SK-N-SH treated with all-trans-retinoic acid at 6 μM for 48 hours (cell line): ENCODE measurements at regions not wholly inside any gene's neighbourhood (a gene's known extent, or its start where the extent isn't known, plus 50 kb on each side); places are given as distances from the start of the nearest gene placed in this dataset.

Source experiments
- GLIS3 ChIP-seq: fragments of 250-450 bp; sonication (Bioruptor Pico); IDR thresholded peaks from 2 replicates; pipeline ENCODE4 v1.5.0; 2020; ENCODE audit warnings: mild to moderate bottlenecking, moderate library complexity
- PATZ1 ChIP-seq: fragments of 250-450 bp; sonication (Bioruptor Pico); IDR thresholded peaks from 2 replicates; pipeline ENCODE4 v1.8.0; 2020; ENCODE audit warnings: mild to moderate bottlenecking, moderate library complexity, borderline replicate concordance
- ZC3H10 ChIP-seq: fragments of 250-450 bp; sonication (Bioruptor Pico); IDR thresholded peaks from 2 replicates; pipeline ENCODE4 v1.5.1; 2021; ENCODE audit warnings: mild to moderate bottlenecking, moderate library complexity
- ZFP3 ChIP-seq: fragments of 250-450 bp; sonication (Bioruptor Pico); IDR thresholded peaks from 2 replicates; pipeline ENCODE4 v1.5.0; 2020; ENCODE audit warnings: mild to moderate bottlenecking, moderate library complexity
- ZFP30 ChIP-seq: fragments of 450-650 bp; formaldehyde crosslinking; IDR thresholded peaks from 2 replicates; pipeline ENCODE4 v1.5.0; 2022; ENCODE audit warnings: mild to moderate bottlenecking, moderate library complexity

GRCh38 chr3:107977221-107978130 is 113.4 kb downstream of the CD47 start:
- TF ChIP-seq ZC3H10 (CRISPR knock-in tag) (no peak), ZFP30 (no peak), GLIS3 (no peak), PATZ1 (CRISPR knock-in tag) (no peak), ZFP3 (CRISPR knock-in tag) (no peak)
